ENCODE measurements at regions not wholly inside any gene's neighbourhood (a gene's known extent, or its start where the extent isn't known, plus 50 kb on each side); places are given as distances from the start of the nearest gene placed in this dataset.

DNA sequence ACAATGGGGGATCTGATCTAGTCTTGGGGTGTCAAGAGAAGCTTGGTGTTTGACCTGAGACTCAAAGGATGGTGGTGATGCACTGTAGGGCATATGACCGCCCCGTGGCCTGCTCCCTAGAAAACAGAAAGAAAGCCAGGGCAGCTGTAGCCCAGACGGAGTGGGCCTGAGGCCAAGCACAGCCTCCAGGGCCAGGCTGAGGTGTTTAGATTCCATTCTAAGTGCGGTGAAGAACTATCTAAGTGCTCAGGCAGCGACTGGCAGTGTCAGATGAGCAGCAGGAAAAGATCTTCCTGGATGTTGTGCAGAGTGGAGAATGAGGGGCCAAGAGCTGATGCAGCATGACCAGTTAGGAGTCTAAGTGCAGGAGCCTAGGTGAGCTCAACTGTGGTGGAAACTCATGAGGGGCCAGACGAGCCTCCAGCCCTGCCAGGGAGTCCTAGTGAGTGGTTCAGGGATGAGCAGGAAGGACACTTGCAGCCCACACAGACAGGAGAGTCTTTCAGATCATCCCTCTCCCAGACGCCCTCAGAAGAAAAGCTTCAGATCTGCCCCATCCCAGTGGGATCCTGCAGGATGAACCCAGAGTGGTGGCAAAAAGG lies 314.2 kb upstream of the CCL2 start:
- no peaks in the 10 kb centered on the region for H3K9me3 ChIP-seq
- H3K4me1 ChIP-seq: no peaks in the 10 kb centered on the region
- no peak overlapping the region for H3K27ac ChIP-seq
- no peak overlapping the region for H3K4me3 ChIP-seq
- H3K27me3 ChIP-seq: peaks cover 15% of the 10 kb centered on the region
- 40 to 70% methylated on average over 2 to 6 of the region's 7 CpGs for WGBS, 2 donors (ENCODE audit: low coverage in 1 of 2)
- no peak for ATAC-seq
- no peak for TF ChIP-seq EP300 (IDR thresholded peaks at IDR 0.05)
- no peak for TF ChIP-seq CTCF (IDR thresholded peaks at IDR 0.05)
- H3K36me3 ChIP-seq: no peaks in the 10 kb centered on the region

DNA sequence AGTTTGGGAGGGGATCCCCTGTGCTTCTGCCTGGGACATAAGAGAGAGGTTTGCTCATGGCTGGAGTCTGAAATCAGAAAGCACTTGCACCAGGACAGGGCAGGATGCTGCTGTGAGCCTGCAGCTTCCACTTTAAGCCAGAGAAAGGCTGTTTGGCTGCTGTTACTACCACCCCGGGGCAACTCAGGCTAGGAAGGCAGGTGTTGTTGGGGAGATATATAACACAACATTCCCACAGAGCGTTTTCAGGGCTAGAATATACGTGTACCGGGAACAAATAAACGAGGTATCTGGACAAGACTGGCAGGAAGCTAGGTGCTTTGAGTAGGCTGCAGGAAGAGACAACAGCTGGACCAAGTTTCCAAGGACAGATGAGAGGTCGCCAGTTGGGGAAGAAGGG lies 313.3 kb upstream of the CCL2 start:
- no peak for TF ChIP-seq POLR2A (IDR thresholded peaks at IDR 0.05)
- no peak for TF ChIP-seq CTCF (IDR thresholded peaks at IDR 0.05)
- TF ChIP-seq EP300 (IDR thresholded peaks at IDR 0.05): no peak
- no peak for TF ChIP-seq POLR2AphosphoS5 (IDR thresholded peaks at IDR 0.05)
- no peak for ATAC-seq
- Histone ChIP-seq H3K36me3 (no peaks in the 10 kb centered on the region), H3K4me1 (no peaks in the 10 kb centered on the region), H3K9me3 (no peaks in the 10 kb centered on the region), H3K27ac (no peak overlapping the region), H3K27me3 (peaks cover 13% of the 10 kb centered on the region), H3K4me3 (no peak overlapping the region)
- WGBS, 2 donors (ENCODE audit: low coverage in 1 of 2): 38 to 71% methylated on average over 3 to 5 of the region's 6 CpGs

- 19 to 33% methylated on average over 1 to 4 of the region's 4 CpGs for WGBS, 2 donors (ENCODE audit: low coverage in 1 of 2)
- no peak for ATAC-seq
- Histone ChIP-seq H3K27me3 (peaks cover 17% of the 10 kb centered on the region), H3K9me3 (no peaks in the 10 kb centered on the region), H3K36me3 (no peaks in the 10 kb centered on the region), H3K27ac (no peak overlapping the region), H3K4me1 (no peaks in the 10 kb centered on the region), H3K4me3 (no peak overlapping the region)
- no peak for TF ChIP-seq POLR2AphosphoS5 (IDR thresholded peaks at IDR 0.05)
- TF ChIP-seq EP300 (IDR thresholded peaks at IDR 0.05): no peak
- no peak for TF ChIP-seq CTCF (IDR thresholded peaks at IDR 0.05)
- no peak for TF ChIP-seq POLR2A (IDR thresholded peaks at IDR 0.05)
Measured at GRCh38 chr17:33942414-33942813, 312.7 kb upstream of the CCL2 start.

- H3K4me3 ChIP-seq: no peak overlapping the region
- no peaks in the 10 kb centered on the region for H3K9me3 ChIP-seq
- ATAC-seq: no peak
- WGBS, 2 donors (ENCODE audit: low coverage in 1 of 2): 67 to 71% methylated on average over 1 to 3 of the region's 4 CpGs
- TF ChIP-seq POLR2A (IDR thresholded peaks at IDR 0.05) (no peak), EP300 (IDR thresholded peaks at IDR 0.05) (no peak), CTCF (IDR thresholded peaks at IDR 0.05) (no peak), POLR2AphosphoS5 (IDR thresholded peaks at IDR 0.05) (no peak)
- H3K27me3 ChIP-seq: peaks cover 19% of the 10 kb centered on the region
- H3K4me1 ChIP-seq: no peaks in the 10 kb centered on the region
- no peak overlapping the region for H3K27ac ChIP-seq
- H3K36me3 ChIP-seq: no peaks in the 10 kb centered on the region
Measured at GRCh38 chr17:33944412-33944811, 310.7 kb upstream of the CCL2 start.

- no peaks in the 10 kb centered on the region for H3K36me3 ChIP-seq
- peaks cover 19% of the 10 kb centered on the region for H3K27me3 ChIP-seq
- no peaks in the 10 kb centered on the region for H3K9me3 ChIP-seq
- H3K4me1 ChIP-seq: no peaks in the 10 kb centered on the region
- WGBS, 2 donors (ENCODE audit: low coverage in 1 of 2): 100% methylated on average over 1 of the region's 2 CpGs; no CpG with 5 or more reads in 1 of the 2 donors
- TF ChIP-seq POLR2AphosphoS5 (IDR thresholded peaks at IDR 0.05) (no peak), CTCF (IDR thresholded peaks at IDR 0.05) (no peak), EP300 (IDR thresholded peaks at IDR 0.05) (no peak), POLR2A (IDR thresholded peaks at IDR 0.05) (no peak)
- no peak overlapping the region for H3K4me3 ChIP-seq
- no peak for ATAC-seq
- no peak overlapping the region for H3K27ac ChIP-seq
Measured at GRCh38 chr17:33944826-33945225, 310.3 kb upstream of the CCL2 start.

Measured in gastroesophageal sphincter (tissue), 4 donors.